ENCODE measurements at regions not wholly inside any gene's neighbourhood (a gene's known extent, or its start where the extent isn't known, plus 50 kb on each side); places are given as distances from the start of the nearest gene placed in this dataset.

DNA sequence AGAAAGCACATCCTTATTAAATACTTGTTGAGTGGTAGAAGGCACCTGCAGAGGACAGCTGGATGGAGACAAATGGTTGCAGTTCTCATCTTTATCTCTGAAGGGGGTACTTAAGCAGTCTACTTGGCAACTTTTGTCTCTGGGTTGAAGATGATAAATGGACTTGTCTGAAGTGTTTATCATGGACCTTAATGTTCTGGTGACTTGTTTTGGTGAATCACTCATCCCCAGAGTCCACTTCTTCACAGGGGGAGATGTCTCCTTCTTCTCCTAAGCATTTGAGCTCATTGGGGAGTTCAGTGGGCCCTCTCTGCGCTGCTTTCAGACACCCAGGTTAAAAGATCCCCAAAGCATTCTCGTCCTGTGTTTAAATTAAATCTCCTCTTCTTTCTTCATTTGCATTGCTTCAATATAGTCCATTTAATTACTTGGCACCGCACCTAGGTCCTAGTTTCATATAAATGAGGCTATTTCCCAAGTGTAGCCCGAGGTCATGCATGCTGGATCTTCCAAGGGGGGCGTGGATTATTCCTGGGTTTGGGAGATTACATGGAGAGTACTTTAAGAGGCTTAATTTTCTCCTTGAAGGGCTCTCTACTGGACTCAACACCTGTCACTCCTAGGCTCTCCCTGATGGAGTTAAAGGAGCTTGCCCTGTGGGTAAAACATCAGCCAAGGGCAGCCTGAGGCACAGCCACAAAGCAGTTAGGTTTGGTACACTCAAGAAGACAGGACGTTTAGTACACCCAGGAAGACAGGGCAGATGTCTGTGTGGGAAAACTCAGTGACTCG, 239.3 kb upstream of the C2CD4B start:
- TF ChIP-seq, protein P1, sequence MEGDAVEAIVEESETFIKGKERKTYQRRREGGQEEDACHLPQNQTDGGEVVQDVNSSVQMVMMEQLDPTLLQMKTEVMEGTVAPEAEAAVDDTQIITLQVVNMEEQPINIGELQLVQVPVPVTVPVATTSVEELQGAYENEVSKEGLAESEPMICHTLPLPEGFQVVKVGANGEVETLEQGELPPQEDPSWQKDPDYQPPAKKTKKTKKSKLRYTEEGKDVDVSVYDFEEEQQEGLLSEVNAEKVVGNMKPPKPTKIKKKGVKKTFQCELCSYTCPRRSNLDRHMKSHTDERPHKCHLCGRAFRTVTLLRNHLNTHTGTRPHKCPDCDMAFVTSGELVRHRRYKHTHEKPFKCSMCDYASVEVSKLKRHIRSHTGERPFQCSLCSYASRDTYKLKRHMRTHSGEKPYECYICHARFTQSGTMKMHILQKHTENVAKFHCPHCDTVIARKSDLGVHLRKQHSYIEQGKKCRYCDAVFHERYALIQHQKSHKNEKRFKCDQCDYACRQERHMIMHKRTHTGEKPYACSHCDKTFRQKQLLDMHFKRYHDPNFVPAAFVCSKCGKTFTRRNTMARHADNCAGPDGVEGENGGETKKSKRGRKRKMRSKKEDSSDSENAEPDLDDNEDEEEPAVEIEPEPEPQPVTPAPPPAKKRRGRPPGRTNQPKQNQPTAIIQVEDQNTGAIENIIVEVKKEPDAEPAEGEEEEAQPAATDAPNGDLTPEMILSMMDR (IDR thresholded peaks at IDR 0.05; ENCODE audit: low read length), result no peak
- TF ChIP-seq EZH2 (optimal IDR thresholded peaks at IDR 0.05; ENCODE audit: low read depth, low read length), result no peak

Data from MM.1S (cell line).